DMS 273 (cell line): ENCODE measurements at regions not wholly inside any gene's neighbourhood (a gene's known extent, or its start where the extent isn't known, plus 50 kb on each side); places are given as distances from the start of the nearest gene placed in this dataset.
"Not testable (repeated sequence)": the region's sequence is repeated elsewhere in the genome, so short reads cannot be mapped to it uniquely, and the experiment has no call there.

Experiments used
- DNase-seq: peaks from one replicate; lab custom pipeline; 2025; ENCODE audit not compliant: unreplicated experiment; lab: John Stamatoyannopoulos, UW

GRCh38 chr17:71779482-71779881 lies 341.3 kb upstream of the SOX9 start:
- DNase-seq: no peak

- DNase-seq: peak; percentile 45
Measured at GRCh38 chr17:71780596-71780995, 340.2 kb upstream of the SOX9 start.

DNA sequence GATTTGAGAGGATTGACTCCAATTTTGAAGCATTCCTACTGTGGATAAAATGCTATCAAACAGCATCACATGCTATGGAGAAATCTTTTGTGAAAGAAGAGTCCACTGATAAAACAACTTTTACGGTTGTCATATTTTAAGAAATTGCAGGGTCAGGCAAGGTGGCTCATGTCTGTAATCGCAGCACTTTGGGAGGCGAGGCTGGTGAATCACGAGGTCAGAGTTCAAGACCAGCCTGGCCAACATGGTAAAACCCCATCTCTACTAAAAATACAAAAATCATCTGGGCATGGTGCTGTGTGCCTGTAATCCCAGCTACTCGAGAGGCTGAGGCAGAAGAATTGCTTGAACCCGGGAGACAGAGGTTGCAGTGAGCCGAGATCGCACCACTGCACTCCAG lies 338.8 kb upstream of the SOX9 start:
- DNase-seq: not testable (repeated sequence)

- no peak for DNase-seq
Measured at GRCh38 chr17:71790791-71791190, 330.0 kb upstream of the SOX9 start.

DNA sequence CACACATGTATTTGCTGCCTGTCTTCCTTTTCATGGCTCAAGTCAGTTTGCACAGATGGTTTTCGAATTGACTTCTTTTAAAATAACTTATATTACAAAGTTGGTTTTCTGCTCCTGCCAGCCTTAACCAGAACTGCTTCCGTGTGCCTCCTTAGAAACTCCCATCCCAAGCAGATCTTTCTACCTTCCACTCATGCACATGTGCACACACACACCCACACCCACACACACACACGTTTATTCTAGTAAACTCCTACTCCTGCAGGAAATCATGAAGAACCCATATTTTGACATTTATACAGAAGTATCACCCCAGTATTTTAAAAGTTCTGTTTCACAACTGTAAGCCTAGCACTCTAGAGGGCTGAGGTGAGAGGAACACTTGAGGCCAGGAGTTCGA lies 329.5 kb upstream of the SOX9 start:
- no peak for DNase-seq

- no peak for DNase-seq
Measured at GRCh38 chr17:71792966-71793365, 327.9 kb upstream of the SOX9 start.

DNA sequence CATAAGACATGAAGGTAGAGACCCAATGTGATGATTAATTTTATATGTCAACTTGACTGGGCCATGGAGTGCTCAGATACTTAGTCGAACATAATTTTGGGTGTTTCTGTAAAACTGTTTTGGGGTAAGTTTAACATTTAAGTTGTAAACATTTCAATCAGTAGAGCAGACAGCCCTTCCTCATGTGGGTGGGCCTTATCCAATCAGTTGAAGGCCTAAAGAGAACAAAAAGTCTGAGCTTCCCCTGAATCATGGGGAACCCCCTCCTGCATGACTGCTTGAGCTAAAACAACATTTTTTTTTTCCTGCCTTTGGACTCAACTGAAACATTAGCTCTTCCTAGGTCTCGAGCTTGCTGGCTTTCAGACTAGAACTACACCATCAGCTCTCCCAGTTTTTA lies 327.3 kb upstream of the SOX9 start:
- no peak for DNase-seq

DNA sequence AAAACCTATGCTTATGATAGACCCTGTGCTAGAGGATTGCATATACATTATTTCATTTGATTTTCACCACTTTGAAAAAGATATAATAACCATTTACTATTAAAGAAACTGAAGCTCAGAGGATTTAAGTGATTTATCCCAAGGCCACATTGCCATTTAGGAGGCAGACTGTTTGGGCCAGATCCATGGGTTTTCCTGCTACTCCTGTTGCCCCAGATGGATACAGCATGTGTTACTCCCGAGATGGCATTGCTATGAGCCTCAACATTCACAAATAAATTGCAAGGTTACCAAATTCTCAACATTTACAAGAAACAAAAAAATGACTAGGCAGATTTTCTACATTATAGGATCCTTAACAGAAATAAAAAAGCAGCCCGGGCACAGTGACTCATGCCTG lies 322.1 kb upstream of the SOX9 start:
- no peak for DNase-seq

DNA sequence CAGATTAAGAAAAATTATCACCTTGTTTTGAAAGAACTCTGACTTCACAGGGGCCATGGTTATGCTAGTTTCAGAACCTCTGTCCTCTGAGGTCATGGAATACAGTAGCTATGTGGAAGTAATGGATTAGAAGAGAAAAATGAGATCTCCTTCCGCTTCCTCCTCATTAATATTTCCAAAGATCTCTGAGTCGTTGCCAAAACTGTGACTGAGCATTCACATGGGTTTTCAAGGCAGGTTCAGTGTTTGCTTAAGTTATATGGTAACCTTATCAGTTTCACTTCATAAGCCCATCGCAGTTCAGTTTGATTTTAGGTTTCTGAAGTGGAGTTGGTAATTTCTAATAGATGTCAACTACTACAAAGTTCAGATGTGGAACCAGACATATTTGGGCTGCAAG lies 321.2 kb upstream of the SOX9 start:
- no peak for DNase-seq

DNA sequence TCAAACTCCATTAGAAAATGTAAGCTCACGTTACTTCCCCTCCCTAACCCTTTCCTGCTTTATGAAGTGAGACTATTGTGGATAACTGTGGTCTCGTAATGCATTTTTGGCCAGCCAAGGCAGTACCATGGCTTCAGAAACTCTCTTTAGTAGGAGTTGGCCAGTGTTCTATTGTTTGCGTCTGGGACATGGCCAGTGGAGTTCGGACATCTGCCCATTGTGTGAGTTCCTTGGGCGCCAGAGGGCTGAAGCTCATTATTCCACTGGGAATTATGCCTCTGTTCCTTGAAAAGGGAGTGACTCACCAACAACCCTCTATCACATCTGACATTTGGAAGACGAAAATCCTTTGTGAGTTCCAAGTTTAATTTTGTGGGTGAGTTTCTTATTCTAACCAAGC lies 319.5 kb upstream of the SOX9 start:
- no peak for DNase-seq

- DNase-seq: no peak
Measured at GRCh38 chr17:71802663-71803062, 318.2 kb upstream of the SOX9 start.

GRCh38 chr17:71803656-71804284 lies 317.1 kb upstream of the SOX9 start:
- DNase-seq: no peak

GRCh38 chr17:71809537-71809936 lies 311.3 kb upstream of the SOX9 start:
- DNase-seq: no peak

GRCh38 chr17:71813861-71814260 lies 307.0 kb upstream of the SOX9 start:
- DNase-seq: not testable (repeated sequence)

- DNase-seq: no peak
Measured at GRCh38 chr17:71821511-71821910, 299.3 kb upstream of the SOX9 start.

DNA sequence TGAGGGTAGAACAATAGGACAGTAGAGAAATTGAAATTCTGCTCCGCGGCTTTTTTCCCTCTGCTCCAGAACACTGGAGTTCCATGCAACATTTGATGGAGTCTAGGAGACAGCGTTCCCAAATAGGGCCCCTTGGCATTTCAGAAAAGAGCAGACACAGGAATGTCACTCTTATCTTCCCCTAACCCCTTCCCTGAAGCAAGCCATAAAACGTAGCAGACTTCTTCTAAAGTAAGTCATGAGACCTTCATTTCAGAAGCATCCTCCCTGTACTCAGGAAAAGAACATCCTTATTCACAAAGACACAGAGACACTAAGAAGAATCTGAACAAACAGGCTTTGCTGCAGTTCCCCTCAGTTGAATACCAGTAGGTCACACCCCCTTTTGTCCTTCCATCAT lies 296.1 kb upstream of the SOX9 start:
- no peak for DNase-seq

- no peak for DNase-seq
Measured at GRCh38 chr17:71825687-71826086, 295.1 kb upstream of the SOX9 start.

DNA sequence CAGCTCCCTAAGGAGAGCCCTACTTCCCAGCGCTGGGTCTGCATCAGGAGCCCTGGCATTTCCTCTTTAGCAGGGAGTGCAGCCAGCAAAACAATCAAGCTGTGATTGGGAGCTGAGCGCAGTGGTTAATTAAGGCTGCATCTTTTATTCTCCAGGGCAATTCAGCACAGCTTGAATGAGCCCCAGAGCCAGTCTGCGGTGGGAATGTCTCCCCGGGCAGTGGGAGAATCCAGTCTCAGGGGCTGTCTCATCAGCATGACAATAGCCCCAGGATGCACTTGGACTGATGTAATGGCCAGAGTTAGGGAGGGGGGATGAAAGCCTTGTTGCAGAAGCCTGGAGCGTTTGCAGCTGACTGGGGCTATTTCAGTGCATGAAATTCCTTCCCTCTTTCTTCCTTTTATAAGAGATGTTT lies 292.6 kb upstream of the SOX9 start:
- peak; percentile 19 for DNase-seq

- DNase-seq: no peak
Measured at GRCh38 chr17:71830866-71831265, 290.0 kb upstream of the SOX9 start.

GRCh38 chr17:71842986-71843385 lies 277.8 kb upstream of the SOX9 start:
- no peak for DNase-seq

DNA sequence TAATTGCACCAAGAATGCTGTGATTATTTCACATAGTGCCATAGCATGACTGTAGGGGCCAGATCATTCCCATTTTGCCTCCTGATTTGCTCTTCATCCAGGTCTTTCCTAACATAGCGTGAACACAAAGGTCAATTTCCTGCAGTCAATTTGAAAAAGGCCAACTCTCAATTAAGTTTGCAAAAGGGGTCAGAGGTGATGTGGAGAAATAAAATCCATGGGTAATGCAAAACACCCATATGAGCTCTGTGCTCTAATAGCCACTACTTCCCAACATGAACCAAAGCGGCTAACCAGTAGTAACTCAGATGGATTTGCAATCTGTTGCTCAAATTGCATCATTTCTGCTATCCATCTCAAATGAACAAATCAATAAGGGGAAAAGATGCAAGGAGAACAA lies 275.5 kb upstream of the SOX9 start:
- no peak for DNase-seq

- peak; percentile 26 for DNase-seq
Measured at GRCh38 chr17:71846561-71847110, 274.2 kb upstream of the SOX9 start.
